Vagina (tissue), 2 donors: ENCODE measurements at regions not wholly inside any gene's neighbourhood (a gene's known extent, or its start where the extent isn't known, plus 50 kb on each side); places are given as distances from the start of the nearest gene placed in this dataset.

Experiments
- CTCF ChIP-seq, 3 experiments: fragments of 450-650 bp in 2 of 3; fragments of 200-600 bp in 1 of 3; sonication (generic) in 1 of 3; IDR thresholded peaks; one replicate each; pipeline ENCODE4 v1.5.1; 2017 to 2019; ENCODE audit warnings: antibody characterized with exemption in 3 of 3, mild to moderate bottlenecking in 2 of 3, moderate library complexity in 2 of 3
- POLR2A ChIP-seq, 2 donors: fragments of 450-650 bp; IDR thresholded peaks; one replicate each; pipeline ENCODE4 v1.6.1; 2017; ENCODE audit warnings: antibody characterized with exemption in 2 of 2, mild to moderate bottlenecking in 2 of 2, moderate library complexity in 2 of 2
- POLR2AphosphoS5 ChIP-seq, 2 donors: sonication (generic); formaldehyde crosslinking; IDR thresholded peaks; one replicate each; pipeline ENCODE4 v1.9.0; 2017; ENCODE audit warnings: antibody characterized with exemption in 2 of 2, mild to moderate bottlenecking in 2 of 2, low read depth in 1 of 2; ENCODE audit not compliant: insufficient read depth in 1 of 2

- TF ChIP-seq CTCF (IDR thresholded peaks at IDR 0.05) (no peak), POLR2AphosphoS5 (IDR thresholded peaks at IDR 0.05; ENCODE audit: insufficient read depth in 1 of 2, low read depth in 1 of 2) (no peak), POLR2A (IDR thresholded peaks at IDR 0.05) (no peak)
Observed at GRCh38 chr10:4088354-4089066, 303.5 kb upstream of the KLF6 start.
